Neural cell (in vitro differentiated cells): ENCODE measurements at regions not wholly inside any gene's neighbourhood (a gene's known extent, or its start where the extent isn't known, plus 50 kb on each side); places are given as distances from the start of the nearest gene placed in this dataset.

Experiments
- H2AFZ ChIP-seq: fragments of 200-600, 300-800 bp; sonication (generic), shearing (Covaris generic); 2 replicates; pipeline ENCODE4 v1.6.0; 2014; ENCODE audit warnings: low read depth, mild to moderate bottlenecking, antibody characterized with exemption, low read length, moderate library complexity
- H3F3A ChIP-seq: fragments of 200-600 bp; shearing (Covaris generic); 2 replicates; pipeline ENCODE4 v1.6.1; 2016; ENCODE audit warnings: mild to moderate bottlenecking, moderate library complexity, mixed read lengths, antibody characterized with exemption, low read length; ENCODE audit not compliant: insufficient read depth, poor library complexity, severe bottlenecking
- H3K27ac ChIP-seq: fragments of 200-600, 300-800 bp; sonication (generic), shearing (Covaris generic); 2 replicates; pipeline ENCODE4 v1.5.1; 2014; ENCODE audit warnings: mild to moderate bottlenecking, low read length, moderate library complexity
- H3K27me3 ChIP-seq: fragments of 300-800, 200-600 bp; sonication (generic), shearing (Covaris generic); 2 replicates; pipeline ENCODE4 v1.6.0; 2014; ENCODE audit warnings: mild to moderate bottlenecking, low read depth, low read length, moderate library complexity; ENCODE audit not compliant: insufficient read depth
- H3K36me3 ChIP-seq: fragments of 300-800, 200-600 bp; sonication (generic), shearing (Covaris generic); 2 replicates; pipeline ENCODE4 v1.5.1; 2014; ENCODE audit warnings: mild to moderate bottlenecking, antibody characterized with exemption, low read length, moderate library complexity; ENCODE audit not compliant: insufficient read depth
- H3K4me2 ChIP-seq: fragments of 300-800, 200-600 bp; sonication (generic), shearing (Covaris generic); 2 replicates; pipeline ENCODE4 v1.6.0; 2014; ENCODE audit warnings: mild to moderate bottlenecking, low read length
- H3K4me3 ChIP-seq: fragments of 300-800, 200-600 bp; sonication (generic), shearing (Covaris generic); 2 replicates; pipeline ENCODE4 v1.5.1; 2014; ENCODE audit warnings: mild to moderate bottlenecking, low read length, moderate library complexity
- H3K79me2 ChIP-seq: fragments of 200-600 bp; shearing (Covaris generic); replicated peaks from 2 replicates; pipeline ENCODE4 v1.6.0; 2014; ENCODE audit warnings: mild to moderate bottlenecking, low read length, moderate library complexity; ENCODE audit not compliant: insufficient read depth
- H3K9ac ChIP-seq: fragments of 300-800, 200-600 bp; sonication (generic), shearing (Covaris generic); 2 replicates; pipeline ENCODE4 v1.6.1; 2016; ENCODE audit warnings: mild to moderate bottlenecking, low read length, mixed read lengths
- H3K9me2 ChIP-seq: fragments of 200-600 bp; shearing (Covaris generic); 2 replicates; pipeline ENCODE4 v1.6.1; 2016; ENCODE audit warnings: mild to moderate bottlenecking, low read length, mixed read lengths; ENCODE audit not compliant: insufficient read depth
- H3K9me3 ChIP-seq: fragments of 200-600, 300-800 bp; sonication (generic), shearing (Covaris generic); 2 replicates; pipeline ENCODE4 v1.6.1; 2016; ENCODE audit warnings: mild to moderate bottlenecking, mixed run types, low read length, moderate library complexity, mixed read lengths
- H4K20me1 ChIP-seq: fragments of 200-600 bp; shearing (Covaris generic); 2 replicates; pipeline ENCODE4 v1.6.1; 2016; ENCODE audit warnings: mild to moderate bottlenecking, mixed run types; ENCODE audit not compliant: insufficient read depth
- CTCF ChIP-seq: fragments of 450-650 bp; IDR thresholded peaks from 2 replicates; pipeline ENCODE4 v1.5.1; 2014; ENCODE audit warnings: antibody characterized with exemption, mild to moderate bottlenecking, moderate library complexity; ENCODE audit not compliant: poor library complexity, severe bottlenecking
- EP300 ChIP-seq: fragments of 450-650 bp; conservative IDR thresholded peaks from 2 replicates; pipeline ENCODE4 v1.6.1; 2014; ENCODE audit warnings: antibody characterized with exemption, mild to moderate bottlenecking, moderate library complexity; ENCODE audit not compliant: poor library complexity, severe bottlenecking
- EZH2 ChIP-seq: fragments of 200-600, 300-800 bp; shearing (Covaris generic), sonication (generic); IDR thresholded peaks from 2 replicates; pipeline ENCODE4 v1.6.1; 2014; ENCODE audit warnings: antibody characterized with exemption, low read length, borderline replicate concordance, mild to moderate bottlenecking; ENCODE audit not compliant: insufficient read depth, poor library complexity, severe bottlenecking
- MXI1 ChIP-seq: fragments of 450-650 bp; conservative IDR thresholded peaks from 2 replicates; pipeline ENCODE4 v1.6.1; 2014; ENCODE audit warnings: antibody characterized with exemption, mild to moderate bottlenecking; ENCODE audit not compliant: poor library complexity, severe bottlenecking
- POLR2AphosphoS5 ChIP-seq: IDR thresholded peaks from 2 replicates; pipeline ENCODE4 v1.6.1; 2012
- RAD21 ChIP-seq: fragments of 450-650 bp; conservative IDR thresholded peaks from 2 replicates; pipeline ENCODE4 v1.6.1; 2014; ENCODE audit warnings: antibody characterized with exemption, mild to moderate bottlenecking, moderate library complexity
- REST ChIP-seq: IDR thresholded peaks from 2 replicates; pipeline ENCODE4 v1.6.1; 2012; ENCODE audit warnings: borderline replicate concordance
- SMC3 ChIP-seq: fragments of 450-650 bp; conservative IDR thresholded peaks from 2 replicates; pipeline ENCODE4 v1.6.1; 2014; ENCODE audit warnings: antibody characterized with exemption, mild to moderate bottlenecking, moderate library complexity; ENCODE audit not compliant: poor library complexity
- TAF1 ChIP-seq: IDR thresholded peaks from 2 replicates; pipeline ENCODE4 v1.6.1; 2012; ENCODE audit warnings: low read depth

GRCh38 chr10:88063861-88064557, 200.6 kb downstream of the PTEN start:
- Histone ChIP-seq H3K4me2 (no peak overlapping the region), H3K9ac (no peak overlapping the region), H3K27me3 (no peaks in the 10 kb centered on the region), H3K4me3 (no peak overlapping the region), H3K36me3 (no peaks in the 10 kb centered on the region), H3K79me2 (no peaks in the 10 kb centered on the region), H3K9me3 (no peaks in the 10 kb centered on the region), H3K9me2 (no peaks in the 10 kb centered on the region), H3K27ac (no peak overlapping the region), H4K20me1 (no peaks in the 10 kb centered on the region), H2AFZ (no peak overlapping the region), H3F3A (no peaks in the 10 kb centered on the region)
- TF ChIP-seq EZH2: no peak
- no peak for TF ChIP-seq SMC3
- TF ChIP-seq TAF1: no peak
- no peak for TF ChIP-seq POLR2AphosphoS5
- no peak for TF ChIP-seq RAD21
- no peak for TF ChIP-seq EP300
- TF ChIP-seq MXI1: no peak
- TF ChIP-seq CTCF: no peak
- no peak for TF ChIP-seq REST

GRCh38 chr10:88064608-88065382, 201.4 kb downstream of the PTEN start:
- no peaks in the 10 kb centered on the region for H3F3A ChIP-seq
- H3K27ac ChIP-seq: no peak overlapping the region
- H3K9me3 ChIP-seq: no peaks in the 10 kb centered on the region
- no peaks in the 10 kb centered on the region for H3K36me3 ChIP-seq
- H3K4me2 ChIP-seq: no peak overlapping the region
- H3K79me2 ChIP-seq: no peaks in the 10 kb centered on the region
- H3K9me2 ChIP-seq: no peaks in the 10 kb centered on the region
- no peaks in the 10 kb centered on the region for H3K27me3 ChIP-seq
- no peak overlapping the region for H3K9ac ChIP-seq
- no peak overlapping the region for H3K4me3 ChIP-seq
- H2AFZ ChIP-seq: no peak overlapping the region
- TF ChIP-seq MXI1 (no peak), POLR2AphosphoS5 (no peak), EP300 (no peak), SMC3 (no peak), CTCF (no peak), TAF1 (no peak), EZH2 (no peak), REST (no peak), RAD21 (no peak)
- H4K20me1 ChIP-seq: no peaks in the 10 kb centered on the region
